ENCODE measurements at regions not wholly inside any gene's neighbourhood (a gene's known extent, or its start where the extent isn't known, plus 50 kb on each side); places are given as distances from the start of the nearest gene placed in this dataset.

- TF ChIP-seq, protein P1, sequence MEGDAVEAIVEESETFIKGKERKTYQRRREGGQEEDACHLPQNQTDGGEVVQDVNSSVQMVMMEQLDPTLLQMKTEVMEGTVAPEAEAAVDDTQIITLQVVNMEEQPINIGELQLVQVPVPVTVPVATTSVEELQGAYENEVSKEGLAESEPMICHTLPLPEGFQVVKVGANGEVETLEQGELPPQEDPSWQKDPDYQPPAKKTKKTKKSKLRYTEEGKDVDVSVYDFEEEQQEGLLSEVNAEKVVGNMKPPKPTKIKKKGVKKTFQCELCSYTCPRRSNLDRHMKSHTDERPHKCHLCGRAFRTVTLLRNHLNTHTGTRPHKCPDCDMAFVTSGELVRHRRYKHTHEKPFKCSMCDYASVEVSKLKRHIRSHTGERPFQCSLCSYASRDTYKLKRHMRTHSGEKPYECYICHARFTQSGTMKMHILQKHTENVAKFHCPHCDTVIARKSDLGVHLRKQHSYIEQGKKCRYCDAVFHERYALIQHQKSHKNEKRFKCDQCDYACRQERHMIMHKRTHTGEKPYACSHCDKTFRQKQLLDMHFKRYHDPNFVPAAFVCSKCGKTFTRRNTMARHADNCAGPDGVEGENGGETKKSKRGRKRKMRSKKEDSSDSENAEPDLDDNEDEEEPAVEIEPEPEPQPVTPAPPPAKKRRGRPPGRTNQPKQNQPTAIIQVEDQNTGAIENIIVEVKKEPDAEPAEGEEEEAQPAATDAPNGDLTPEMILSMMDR (optimal IDR thresholded peaks at IDR 0.05 in 1 of 3, IDR thresholded peaks at IDR 0.05 in 1 of 3, conservative IDR thresholded peaks at IDR 0.05 in 1 of 3; ENCODE audit: extremely low read depth in 1 of 3, insufficient read depth in 2 of 3, low read length in 3 of 3): no peak
- TF ChIP-seq EZH2 (IDR thresholded peaks at IDR 0.05; ENCODE audit: low read length): no peak
These were observed 65.7 kb downstream of the SCP2D1 start for GRCh38 chr20:18879262-18879661.
